ENCODE measurements at regions not wholly inside any gene's neighbourhood (a gene's known extent, or its start where the extent isn't known, plus 50 kb on each side); places are given as distances from the start of the nearest gene placed in this dataset.

DNA sequence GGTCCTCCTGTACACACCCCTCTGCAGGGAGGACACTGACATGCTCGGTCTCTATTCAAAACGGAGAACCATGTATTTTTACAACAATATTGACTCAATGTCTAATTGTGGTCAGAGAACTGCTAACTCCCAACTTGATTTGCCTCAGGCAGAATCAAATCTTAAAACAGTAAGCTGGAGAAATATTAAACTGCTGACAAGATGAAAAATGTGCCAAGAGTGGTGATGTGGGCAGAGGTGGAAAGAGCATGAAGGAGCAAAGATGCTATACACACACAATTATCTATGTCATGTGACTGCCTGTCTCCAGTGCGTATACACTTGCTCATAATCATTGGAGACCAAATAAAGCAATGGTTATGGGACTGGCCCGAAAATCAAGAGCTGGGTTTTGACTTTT, 556.1 kb upstream of the ZNF608 start:
- TF ChIP-seq, protein P1, sequence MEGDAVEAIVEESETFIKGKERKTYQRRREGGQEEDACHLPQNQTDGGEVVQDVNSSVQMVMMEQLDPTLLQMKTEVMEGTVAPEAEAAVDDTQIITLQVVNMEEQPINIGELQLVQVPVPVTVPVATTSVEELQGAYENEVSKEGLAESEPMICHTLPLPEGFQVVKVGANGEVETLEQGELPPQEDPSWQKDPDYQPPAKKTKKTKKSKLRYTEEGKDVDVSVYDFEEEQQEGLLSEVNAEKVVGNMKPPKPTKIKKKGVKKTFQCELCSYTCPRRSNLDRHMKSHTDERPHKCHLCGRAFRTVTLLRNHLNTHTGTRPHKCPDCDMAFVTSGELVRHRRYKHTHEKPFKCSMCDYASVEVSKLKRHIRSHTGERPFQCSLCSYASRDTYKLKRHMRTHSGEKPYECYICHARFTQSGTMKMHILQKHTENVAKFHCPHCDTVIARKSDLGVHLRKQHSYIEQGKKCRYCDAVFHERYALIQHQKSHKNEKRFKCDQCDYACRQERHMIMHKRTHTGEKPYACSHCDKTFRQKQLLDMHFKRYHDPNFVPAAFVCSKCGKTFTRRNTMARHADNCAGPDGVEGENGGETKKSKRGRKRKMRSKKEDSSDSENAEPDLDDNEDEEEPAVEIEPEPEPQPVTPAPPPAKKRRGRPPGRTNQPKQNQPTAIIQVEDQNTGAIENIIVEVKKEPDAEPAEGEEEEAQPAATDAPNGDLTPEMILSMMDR (IDR thresholded peaks at IDR 0.05): no peak
- no peak for TF ChIP-seq POLR2A (IDR thresholded peaks at IDR 0.05)
- Histone ChIP-seq H3K9me3 (no peaks in the 10 kb centered on the region), H3K27me3 (no peaks in the 10 kb centered on the region)

DNA sequence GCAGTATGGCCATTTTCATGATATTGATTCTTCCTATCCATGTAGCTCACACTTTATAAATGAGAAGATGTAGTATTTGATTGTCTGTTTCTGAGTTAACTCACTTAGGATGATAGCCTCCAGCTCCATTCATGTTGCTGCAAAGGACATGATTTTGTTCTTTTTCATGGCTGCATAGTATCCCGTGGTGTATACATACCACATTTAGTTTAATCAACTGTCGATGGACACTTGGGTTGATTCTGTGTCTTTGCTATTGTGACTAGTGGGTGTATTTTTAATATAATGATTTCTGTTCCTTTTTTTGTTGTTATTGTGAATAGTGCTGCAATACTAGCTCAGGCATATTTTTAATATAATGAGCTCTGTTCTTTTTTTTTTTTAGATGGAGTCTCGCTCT, 560.3 kb upstream of the ZNF608 start:
- Histone ChIP-seq H3K27ac (no peak overlapping the region), H3K4me1 (no peaks in the 10 kb centered on the region), H3K36me3 (no peaks in the 10 kb centered on the region), H3K4me3 (no peak overlapping the region), H3K9me3 (no peaks in the 10 kb centered on the region), H3K27me3 (no peaks in the 10 kb centered on the region)
- DNase-seq: no peak
- no peak for TF ChIP-seq POLR2A (IDR thresholded peaks at IDR 0.05)
- TF ChIP-seq, protein P1 (IDR thresholded peaks at IDR 0.05): no peak
- intact Hi-C loops (cut with DNase I; ENCODE audit: low total_unique reads): no loop called here

More for the DNA sequence above, 556.1 kb upstream of the ZNF608 start:
- Histone ChIP-seq H3K4me3 (no peak overlapping the region), H3K27ac (no peak overlapping the region), H3K4me1 (no peaks in the 10 kb centered on the region), H3K36me3 (no peaks in the 10 kb centered on the region)
- DNase-seq: no peak
- intact Hi-C loops (cut with DNase I; ENCODE audit: low total_unique reads): no loop called here

DNA sequence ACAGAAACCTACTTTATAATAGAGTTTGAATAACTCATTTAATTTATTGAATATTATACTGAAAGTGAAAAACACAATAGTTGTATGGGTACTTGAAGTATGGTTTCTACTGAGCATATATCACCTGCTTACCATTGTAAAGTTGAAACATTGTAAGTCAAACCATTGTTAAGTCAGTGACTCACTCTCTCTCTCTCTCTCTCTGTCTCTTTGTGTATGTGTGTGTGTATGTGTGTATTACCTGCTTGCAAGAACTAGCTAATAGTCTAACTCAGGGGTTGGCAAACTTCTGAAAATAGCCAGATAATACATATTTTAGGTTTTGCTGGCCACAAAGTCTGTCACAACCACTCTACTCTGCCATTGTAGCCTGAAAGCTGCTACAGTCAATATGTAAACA, 564.3 kb upstream of the ZNF608 start:
- Histone ChIP-seq H3K4me1 (no peaks in the 10 kb centered on the region), H3K4me3 (no peak overlapping the region), H3K36me3 (no peaks in the 10 kb centered on the region), H3K27me3 (no peaks in the 10 kb centered on the region), H3K27ac (no peak overlapping the region), H3K9me3 (peaks cover 0 to 3% of the 10 kb centered on the region in 2 donors)
- TF ChIP-seq, protein P1 (IDR thresholded peaks at IDR 0.05): no peak
- TF ChIP-seq POLR2A (IDR thresholded peaks at IDR 0.05): no peak
- intact Hi-C loops (cut with DNase I; ENCODE audit: low total_unique reads): no loop called here
- DNase-seq: no peak

DNA sequence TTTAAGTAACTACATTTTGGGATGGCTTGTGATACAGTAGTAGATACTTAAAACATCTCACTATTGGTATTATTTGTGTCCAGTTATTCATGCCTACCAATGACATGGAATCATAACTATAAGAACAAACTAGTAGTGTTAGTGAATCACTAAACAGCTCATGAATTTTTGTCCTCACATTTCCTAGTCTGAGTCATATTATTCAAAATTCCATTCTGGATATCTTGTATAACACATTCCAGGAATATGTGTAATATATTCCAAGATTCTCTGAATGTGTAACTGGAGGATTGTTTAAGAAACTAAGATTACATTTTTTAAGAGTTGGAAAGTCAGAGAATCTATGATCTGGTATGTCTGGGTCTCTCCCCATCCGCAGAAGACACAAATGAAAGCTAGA, 565.3 kb upstream of the ZNF608 start:
- no peaks in the 10 kb centered on the region for H3K27me3 ChIP-seq
- no peaks in the 10 kb centered on the region for H3K4me1 ChIP-seq
- no peak for DNase-seq
- H3K4me3 ChIP-seq: no peak overlapping the region
- intact Hi-C loops (cut with DNase I; ENCODE audit: low total_unique reads): no loop called here
- peaks cover 0 to 3% of the 10 kb centered on the region in 2 donors for H3K9me3 ChIP-seq
- TF ChIP-seq, protein P1 (IDR thresholded peaks at IDR 0.05): no peak
- no peak for TF ChIP-seq POLR2A (IDR thresholded peaks at IDR 0.05)
- no peaks in the 10 kb centered on the region for H3K36me3 ChIP-seq
- no peak overlapping the region for H3K27ac ChIP-seq

DNA sequence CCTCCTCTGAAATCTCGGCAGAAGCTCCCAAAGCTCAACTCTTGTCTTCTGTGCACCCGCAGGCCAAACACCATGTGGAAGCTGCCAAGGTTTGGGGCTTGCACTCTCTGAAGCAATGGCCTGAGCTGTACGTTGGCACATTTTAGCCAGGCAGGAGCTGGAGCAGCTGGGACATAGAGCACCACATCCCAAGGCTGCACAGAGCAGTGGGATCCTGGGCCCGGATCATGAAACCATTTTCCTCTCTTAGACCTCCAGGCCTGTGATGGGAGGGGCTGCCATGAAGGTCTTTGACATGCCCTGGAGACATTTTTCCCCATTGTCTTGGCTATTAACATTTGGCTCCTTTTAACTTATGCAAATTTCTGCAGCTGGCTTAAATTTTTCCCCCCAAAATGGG, 567.1 kb upstream of the ZNF608 start:
- Histone ChIP-seq H3K4me1 (no peaks in the 10 kb centered on the region), H3K36me3 (no peaks in the 10 kb centered on the region), H3K4me3 (no peak overlapping the region), H3K27me3 (no peaks in the 10 kb centered on the region), H3K27ac (no peak overlapping the region), H3K9me3 (peaks cover 0 to 3% of the 10 kb centered on the region in 2 donors)
- no peak for DNase-seq
- TF ChIP-seq, protein P1 (IDR thresholded peaks at IDR 0.05): no peak
- TF ChIP-seq POLR2A (IDR thresholded peaks at IDR 0.05): no peak
- intact Hi-C loops (cut with DNase I; ENCODE audit: low total_unique reads): no loop called here
